Neuronal stem cell (in vitro differentiated cells): ENCODE measurements at regions not wholly inside any gene's neighbourhood (a gene's known extent, or its start where the extent isn't known, plus 50 kb on each side); places are given as distances from the start of the nearest gene placed in this dataset.
A peak's percentile ranks its signal among the peaks of the same experiment; 100 is the strongest.

ENCODE experiments used
- DNase-seq: peaks from one replicate; pipeline ENCODE4 v3.0.0-alpha.2; 2013; ENCODE audit warnings: low spot score
- H2AFZ ChIP-seq: one replicate; pipeline ENCODE4 v1.6.1; 2013; ENCODE audit warnings: mild to moderate bottlenecking, low read length, inconsistent platforms
- H2AK5ac ChIP-seq: 2 replicates; pipeline ENCODE4 v1.6.1; 2013; ENCODE audit warnings: low read depth, mild to moderate bottlenecking, inconsistent platforms, low read length, moderate library complexity, mixed read lengths
- H2BK120ac ChIP-seq: 2 replicates; pipeline ENCODE4 v1.6.1; 2013; ENCODE audit warnings: low read depth, mild to moderate bottlenecking, inconsistent platforms, low read length, moderate library complexity, mixed read lengths
- H2BK12ac ChIP-seq: one replicate; pipeline ENCODE4 v1.6.1; 2013; ENCODE audit warnings: low read length, inconsistent platforms
- H2BK15ac ChIP-seq: 2 replicates; pipeline ENCODE4 v1.6.1; 2013; ENCODE audit warnings: mild to moderate bottlenecking, low read length, inconsistent platforms, mixed read lengths
- H2BK5ac ChIP-seq: one replicate; pipeline ENCODE4 v1.6.1; 2013; ENCODE audit warnings: inconsistent platforms, mild to moderate bottlenecking, low read length, moderate library complexity
- H3K14ac ChIP-seq: one replicate; pipeline ENCODE4 v1.6.1; 2013; ENCODE audit warnings: low read length, inconsistent platforms
- H3K18ac ChIP-seq: 2 replicates; pipeline ENCODE4 v1.6.1; 2013; ENCODE audit warnings: low read length, inconsistent platforms
- H3K23ac ChIP-seq: 2 replicates; pipeline ENCODE4 v1.6.1; 2013; ENCODE audit warnings: low read depth, mild to moderate bottlenecking, mixed read lengths, low read length, inconsistent platforms; ENCODE audit not compliant: poor library complexity
- H3K27ac ChIP-seq: replicated peaks from 3 replicates; pipeline ENCODE4 v1.5.1; 2013; ENCODE audit warnings: low read length, inconsistent platforms
- H3K27me3 ChIP-seq, 3 experiments: 2 replicates each; pipeline ENCODE4 v1.6.1; 2013; ENCODE audit warnings: low read length in 3 of 3, mild to moderate bottlenecking in 2 of 3, inconsistent platforms in 1 of 3, low read depth in 1 of 3, mixed read lengths in 1 of 3, moderate library complexity in 1 of 3; ENCODE audit not compliant: control insufficient read depth in 3 of 3, insufficient read depth in 3 of 3
- H3K36me3 ChIP-seq, 2 donors: replicated peaks in 1 of 2; 2 replicates each; pipeline ENCODE4 v1.6.1; 2013; ENCODE audit warnings: low read length in 2 of 2; ENCODE audit not compliant: control insufficient read depth in 2 of 2, insufficient read depth in 2 of 2
- H3K4ac ChIP-seq: 2 replicates; pipeline ENCODE4 v1.6.1; 2013; ENCODE audit warnings: inconsistent platforms, mild to moderate bottlenecking, low read length, moderate library complexity
- H3K4me1 ChIP-seq, 2 donors: 1 replicate in 1 of 2; 2 replicates in 1 of 2; pipeline ENCODE4 v1.6.1; 2013; ENCODE audit warnings: low read length in 2 of 2, low read depth in 1 of 2; ENCODE audit not compliant: control insufficient read depth in 2 of 2, insufficient read depth in 1 of 2
- H3K4me2 ChIP-seq: one replicate; pipeline ENCODE4 v1.6.1; 2013; ENCODE audit warnings: mild to moderate bottlenecking, low read length, inconsistent platforms; ENCODE audit not compliant: insufficient read depth, poor library complexity, severe bottlenecking
- H3K4me3 ChIP-seq, 2 donors: 2 replicates each; pipeline ENCODE4 v1.5.1; 2013; ENCODE audit warnings: low read length in 2 of 2, mild to moderate bottlenecking in 2 of 2, inconsistent platforms in 1 of 2, moderate library complexity in 1 of 2
- H3K79me1 ChIP-seq: one replicate; pipeline ENCODE4 v1.6.1; 2013; ENCODE audit warnings: low read depth, mild to moderate bottlenecking, inconsistent platforms, low read length, moderate library complexity
- H3K9ac ChIP-seq: one replicate; pipeline ENCODE4 v1.6.1; 2013; ENCODE audit warnings: mild to moderate bottlenecking, low read depth, low read length, inconsistent platforms; ENCODE audit not compliant: poor library complexity
- H3K9me3 ChIP-seq, 2 donors: replicated peaks in 1 of 2; 2 replicates each; pipeline versions ENCODE3 to v1.6.1; 2013; ENCODE audit warnings: low read length in 2 of 2, mild to moderate bottlenecking in 2 of 2, inconsistent platforms in 1 of 2, low read depth in 1 of 2, mixed read lengths in 1 of 2, moderate library complexity in 1 of 2; ENCODE audit not compliant: control insufficient read depth in 2 of 2, insufficient read depth in 1 of 2
- H4K8ac ChIP-seq: one replicate; pipeline ENCODE4 v1.6.1; 2013; ENCODE audit warnings: low read depth, mild to moderate bottlenecking, inconsistent platforms, low read length, moderate library complexity
- H4K91ac ChIP-seq: one replicate; pipeline ENCODE4 v1.6.1; 2013; ENCODE audit warnings: low read length, low read depth, mild to moderate bottlenecking, inconsistent platforms; ENCODE audit not compliant: poor library complexity
- WGBS, 2 donors: extraction: QIAGEN DNeasy Blood & Tissue Kit; methylation state at CpG; one replicate each; pipeline ENCODE4 v1.1.7; 2013; ENCODE audit warnings: missing lambda C conversion rate in 2 of 2, mixed read lengths in 1 of 2; ENCODE audit not compliant: insufficient read length in 2 of 2, insufficient replicate concordance in 1 of 2; ENCODE audit errors: extremely low coverage in 2 of 2; 5-methylcytosine and 5-hydroxymethylcytosine counted together

DNA sequence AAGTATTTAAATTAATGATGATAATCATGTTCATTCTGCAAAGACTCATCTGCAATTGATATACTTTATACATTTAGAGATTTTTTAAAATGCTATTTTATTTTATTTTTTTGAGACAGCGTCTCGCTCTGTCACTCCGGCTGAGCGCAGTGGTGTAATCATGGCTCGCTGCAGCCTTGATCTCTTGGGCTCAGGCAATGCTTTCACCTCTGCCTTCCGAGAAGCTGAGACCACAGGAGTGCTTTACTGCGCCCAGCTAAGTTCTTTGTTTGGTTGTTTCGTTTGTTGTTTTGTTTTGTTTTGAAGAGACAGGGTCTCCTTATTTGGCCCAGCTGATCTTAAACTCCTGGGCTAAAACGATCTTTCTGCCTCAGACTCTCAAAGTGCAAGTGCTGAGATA is 1541.0 kb downstream of the PCDH7 start:
- Histone ChIP-seq H2BK12ac (no peak overlapping the region), H2AFZ (peak overlapping the region; percentile 18), H3K4ac (no peak overlapping the region), H2AK5ac (no peak overlapping the region), H3K27ac (no peak overlapping the region), H4K8ac (no peak overlapping the region), H2BK15ac (no peak overlapping the region), H3K4me2 (no peak overlapping the region), H4K91ac (no peak overlapping the region), H3K18ac (no peak overlapping the region), H3K14ac (no peak overlapping the region), H3K79me1 (no peaks in the 10 kb centered on the region), H2BK120ac (no peak overlapping the region), H3K4me1 (no peaks in the 10 kb centered on the region), H3K9me3 (no peaks in the 10 kb centered on the region), H3K9ac (no peak overlapping the region), H3K4me3 (no peak overlapping the region), H3K36me3 (no peaks in the 10 kb centered on the region), H3K23ac (no peak overlapping the region), H2BK5ac (no peak overlapping the region), H3K27me3 (no peaks in the 10 kb centered on the region)
- DNase-seq, result peak; percentile 8
- no CpG with 5 or more reads among the region's 9 CpGs for WGBS, 2 donors

DNA sequence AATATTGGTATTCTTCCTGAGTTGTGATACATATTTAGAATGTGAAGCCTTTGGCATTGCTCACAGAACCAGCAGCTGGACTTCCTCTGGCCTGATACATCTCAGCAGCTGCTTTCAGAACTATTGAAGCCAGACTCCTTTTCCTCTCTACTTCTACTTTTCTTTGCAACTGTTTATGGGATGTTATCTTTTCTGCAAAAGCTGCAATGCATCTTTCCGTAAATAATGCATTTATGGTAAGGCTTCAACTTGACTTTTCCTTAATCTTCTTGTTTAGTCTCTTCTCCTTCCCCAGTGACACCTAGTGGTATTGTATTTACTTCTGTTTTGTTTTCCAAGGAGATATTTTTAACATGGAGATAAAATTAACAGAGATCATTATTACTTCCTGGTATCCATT is 1548.7 kb downstream of the PCDH7 start:
- Histone ChIP-seq H3K14ac (no peak overlapping the region), H2AK5ac (no peak overlapping the region), H2BK15ac (no peak overlapping the region), H2BK120ac (no peak overlapping the region), H3K23ac (no peak overlapping the region), H2AFZ (no peak overlapping the region), H3K27me3 (no peaks in the 10 kb centered on the region), H3K27ac (no peak overlapping the region), H2BK5ac (no peak overlapping the region), H4K91ac (no peak overlapping the region), H3K4ac (no peak overlapping the region), H3K18ac (no peak overlapping the region), H3K4me3 (no peak overlapping the region), H3K9me3 (no peaks in the 10 kb centered on the region), H2BK12ac (no peak overlapping the region), H3K9ac (no peak overlapping the region), H4K8ac (no peak overlapping the region), H3K4me1 (no peaks in the 10 kb centered on the region), H3K79me1 (no peaks in the 10 kb centered on the region), H3K36me3 (no peaks in the 10 kb centered on the region), H3K4me2 (no peak overlapping the region)
- WGBS, 2 donors, result no CpG with 5 or more reads among the region's 1 CpG
- DNase-seq, result no peak

DNA sequence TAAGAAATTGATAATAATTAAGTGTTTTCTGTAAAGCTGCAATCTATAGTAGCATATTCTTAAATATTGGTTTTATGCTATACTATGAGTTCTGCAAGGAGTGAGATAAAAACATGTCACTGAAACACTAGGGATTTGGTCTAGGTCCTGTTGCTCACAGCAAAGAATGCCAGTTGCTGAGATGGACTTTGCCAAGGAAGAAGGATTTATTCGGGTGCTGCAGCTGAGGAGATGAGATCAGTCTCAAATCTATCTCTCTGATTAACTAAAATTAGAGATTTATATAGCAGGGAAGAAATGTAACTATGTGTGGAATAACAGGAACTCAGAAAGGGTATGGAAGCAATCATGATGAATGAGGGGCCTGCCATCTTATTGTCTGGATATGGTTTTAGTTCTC is 1569.9 kb downstream of the PCDH7 start:
- Histone ChIP-seq H2BK12ac (no peak overlapping the region), H3K9me3 (no peaks in the 10 kb centered on the region), H3K14ac (no peak overlapping the region), H3K4me2 (no peak overlapping the region), H3K36me3 (no peaks in the 10 kb centered on the region), H2AFZ (no peak overlapping the region), H2AK5ac (no peak overlapping the region), H3K27ac (no peak overlapping the region), H3K18ac (no peak overlapping the region), H3K23ac (no peak overlapping the region), H4K91ac (no peak overlapping the region), H3K9ac (no peak overlapping the region), H3K4me3 (no peak overlapping the region), H3K4ac (no peak overlapping the region), H2BK5ac (no peak overlapping the region), H2BK15ac (no peak overlapping the region), H3K79me1 (no peaks in the 10 kb centered on the region), H2BK120ac (no peak overlapping the region), H4K8ac (no peak overlapping the region), H3K4me1 (no peaks in the 10 kb centered on the region), H3K27me3 (no peaks in the 10 kb centered on the region)
- WGBS, 2 donors, result no CpG with 5 or more reads among the region's 1 CpG
- DNase-seq, result no peak

DNA sequence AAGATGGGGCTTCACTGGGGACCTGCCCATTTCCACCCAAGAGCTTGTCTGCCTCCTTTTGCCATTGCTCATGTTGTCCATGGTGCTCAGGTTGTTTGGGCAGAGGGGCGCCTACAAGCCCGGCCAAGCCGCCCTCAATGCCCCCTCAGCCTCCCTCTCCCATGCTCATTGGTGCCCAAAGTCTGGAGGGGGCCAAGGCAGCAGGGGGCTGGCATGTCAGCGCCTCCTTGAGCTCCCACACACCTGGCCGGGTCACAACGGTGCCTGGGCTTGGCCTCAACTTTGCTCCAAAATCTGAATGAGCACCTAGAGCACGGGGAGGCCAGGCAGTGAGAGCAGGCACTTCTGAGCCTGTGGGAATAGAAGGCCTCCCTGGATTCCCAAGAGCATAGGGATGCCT is 1598.8 kb downstream of the PCDH7 start:
- Histone ChIP-seq H3K36me3 (no peaks in the 10 kb centered on the region), H3K4me2 (no peak overlapping the region), H3K27ac (no peak overlapping the region), H2BK120ac (no peak overlapping the region), H2AFZ (no peak overlapping the region), H3K9me3 (peaks cover 0 to 5% of the 10 kb centered on the region in 2 donors), H3K9ac (no peak overlapping the region), H4K8ac (no peak overlapping the region), H2AK5ac (no peak overlapping the region), H3K79me1 (no peaks in the 10 kb centered on the region), H3K14ac (peak overlapping the region; percentile 38), H2BK5ac (no peak overlapping the region), H3K23ac (no peak overlapping the region), H3K4ac (no peak overlapping the region), H2BK12ac (no peak overlapping the region), H3K27me3 (no peaks in the 10 kb centered on the region), H4K91ac (no peak overlapping the region), H3K4me1 (no peaks in the 10 kb centered on the region), H2BK15ac (no peak overlapping the region), H3K18ac (no peak overlapping the region), H3K4me3 (no peak overlapping the region)
- DNase-seq, result no peak
- no CpG with 5 or more reads among the region's 7 CpGs for WGBS, 2 donors
